GM12878 (cell line): ENCODE measurements at regions not wholly inside any gene's neighbourhood (a gene's known extent, or its start where the extent isn't known, plus 50 kb on each side); places are given as distances from the start of the nearest gene placed in this dataset.

Source experiments
- ATAC-seq: fragments of 200-7000 bp; cut with Tn5 transposase; 3 replicates; pipeline ENCODE4 v1.9.1; 2020; ENCODE audit warnings: mild to moderate bottlenecking, moderate library complexity
- BruUV-seq: library from RNA; stranded (reverse); fragments of 400-500 nt; replicated peaks from 2 replicates; lab custom pipeline; 2021; lab: Mats Ljungman, UMichigan
- CTCF ChIA-PET: fragments of 300-600 bp; sonication (Branson Sonifier 250); formaldehyde crosslinking; extraction: SDS; loops from one replicate; lab custom pipeline; 2021; ENCODE audit warnings: inconsistent platforms; lab: Yijun Ruan, JAX
- POLR2A ChIA-PET: fragments of 350-600 bp; formaldehyde crosslinking; extraction: SDS; loops from one replicate; lab custom pipeline; 2021; ENCODE audit warnings: inconsistent platforms; lab: Charles Lee
- RAD21 ChIA-PET: fragments of 300-600 bp; sonication (Branson Sonifier 250); formaldehyde crosslinking; loops from one replicate; lab custom pipeline; 2023; ENCODE audit warnings: antibody characterized with exemption; ENCODE audit not compliant: unreplicated experiment; lab: Charles Lee
- SMC1A ChIA-PET: fragments of 300-600 bp; sonication (Branson Sonifier 250); formaldehyde crosslinking; loops from one replicate; lab custom pipeline; 2023; ENCODE audit not compliant: unreplicated experiment, uncharacterized antibody; lab: Charles Lee
- DNase-seq: peaks from one replicate; pipeline ENCODE4 v3.0.0-alpha.2; 2011; ENCODE audit warnings: low read depth, low spot score
- FAIRE-seq: peaks from 3 replicates; lab custom pipeline; 2011; peaks lifted over from hg19 to GRCh38; lab: Jason Lieb, UNC
- H2AFZ ChIP-seq: 2 replicates; pipeline ENCODE4 v1.6.0; 2011; ENCODE audit warnings: low read depth, low read length, control low read depth; ENCODE audit not compliant: control insufficient read depth
- H3K27ac ChIP-seq: 2 replicates; pipeline ENCODE4 v1.5.1; 2011; ENCODE audit warnings: control low read depth; ENCODE audit not compliant: control insufficient read depth, insufficient read depth
- H3K27me3 ChIP-seq, 2 experiments: replicated peaks in 1 of 2; 2 replicates each; pipeline versions ENCODE4 v1.6.0 to v1.6.1; 2011; ENCODE audit warnings: low read length in 1 of 2; ENCODE audit not compliant: control insufficient read depth in 2 of 2, insufficient read depth in 2 of 2
- H3K36me3 ChIP-seq, 2 experiments: 2 replicates each; pipeline ENCODE4 v1.5.1; 2011; ENCODE audit warnings: low read length in 1 of 2; ENCODE audit not compliant: control insufficient read depth in 2 of 2, insufficient read depth in 2 of 2
- H3K4me1 ChIP-seq: 2 replicates; pipeline ENCODE4 v1.6.1; 2011; ENCODE audit warnings: mild to moderate bottlenecking, low read length, moderate library complexity, mixed read lengths; ENCODE audit not compliant: control insufficient read depth, insufficient read depth
- H3K4me2 ChIP-seq: 2 replicates; pipeline ENCODE4 v1.6.0; 2011; ENCODE audit warnings: control low read depth; ENCODE audit not compliant: control insufficient read depth, insufficient read depth
- H3K4me3 ChIP-seq: fragments of 200-600 bp; sonication (generic); 2 replicates; pipeline ENCODE4 v1.5.1; 2016
- H3K79me2 ChIP-seq: 2 replicates; pipeline ENCODE4 v1.6.0; 2011; ENCODE audit warnings: low read length; ENCODE audit not compliant: control insufficient read depth, insufficient read depth
- H3K9ac ChIP-seq: 2 replicates; pipeline ENCODE4 v1.8.0; 2011; ENCODE audit warnings: low read length, control low read depth, mixed read lengths; ENCODE audit not compliant: control insufficient read depth, insufficient read depth
- H3K9me3 ChIP-seq: replicated peaks from 3 replicates; pipeline ENCODE4 v1.5.1; 2011; ENCODE audit warnings: mild to moderate bottlenecking, low read length; ENCODE audit not compliant: control insufficient read depth, insufficient read depth
- H4K20me1 ChIP-seq: 2 replicates; pipeline ENCODE4 v1.6.0; 2011; ENCODE audit not compliant: control insufficient read depth, insufficient read depth
- BACH1 ChIP-seq: fragments of 450-650 bp; IDR thresholded peaks from 2 replicates; pipeline ENCODE4 v1.6.1; 2017; ENCODE audit warnings: mild to moderate bottlenecking, borderline replicate concordance
- BRCA1 ChIP-seq: IDR thresholded peaks from 2 replicates; pipeline ENCODE4 v1.6.1; 2011; ENCODE audit warnings: low read depth, low read length, improper control_type of control experiment
- ESRRA ChIP-seq: IDR thresholded peaks from 2 replicates; pipeline ENCODE4 v1.6.1; 2012; ENCODE audit warnings: mild to moderate bottlenecking, low read length, improper control_type of control experiment
- FOS ChIP-seq: IDR thresholded peaks from 3 replicates; pipeline ENCODE4 v1.6.1; 2011; ENCODE audit warnings: borderline replicate concordance; ENCODE audit not compliant: insufficient read length; ENCODE audit errors: extremely low read depth
- GABPA ChIP-seq: IDR thresholded peaks from 2 replicates; pipeline ENCODE4 v1.6.1; 2014; ENCODE audit warnings: antibody characterized with exemption, low read depth, mild to moderate bottlenecking, inconsistent platforms
- IKZF1 ChIP-seq: fragments of 450-650 bp; conservative IDR thresholded peaks from 2 replicates; pipeline ENCODE4 v1.6.1; 2017; ENCODE audit warnings: antibody characterized with exemption, mild to moderate bottlenecking
- NFIC ChIP-seq: IDR thresholded peaks from 2 replicates; pipeline ENCODE4 v1.6.1; 2012; ENCODE audit warnings: low read depth, mild to moderate bottlenecking, inconsistent platforms, low read length, moderate library complexity
- NFYB ChIP-seq: IDR thresholded peaks from 2 replicates; pipeline ENCODE4 v1.6.1; 2011; ENCODE audit warnings: low read depth, mild to moderate bottlenecking, low read length, improper control_type of control experiment, moderate library complexity; ENCODE audit not compliant: insufficient read depth
- POLR2A ChIP-seq: IDR thresholded peaks from 2 replicates; pipeline ENCODE4 v1.6.1; 2011; ENCODE audit warnings: low read depth, mild to moderate bottlenecking, low read length
- RAD51 ChIP-seq: fragments of 450-650 bp; IDR thresholded peaks from 2 replicates; pipeline ENCODE4 v1.6.1; 2016; ENCODE audit warnings: moderate library complexity, mild to moderate bottlenecking, inconsistent platforms
- RFX5 ChIP-seq: IDR thresholded peaks from 2 replicates; pipeline ENCODE4 v1.6.1; 2011; ENCODE audit warnings: low read depth, low read length, improper control_type of control experiment
- SMAD1 ChIP-seq: fragments of 450-650 bp; IDR thresholded peaks from 2 replicates; pipeline ENCODE4 v1.6.1; 2018; ENCODE audit warnings: mild to moderate bottlenecking, low read depth; ENCODE audit not compliant: partially characterized antibody
- SREBF1 ChIP-seq: IDR thresholded peaks from 2 replicates; pipeline ENCODE4 v1.6.1; 2012; ENCODE audit warnings: mild to moderate bottlenecking, low read length
- SRF ChIP-seq, 2 experiments: IDR thresholded peaks; 2 replicates each; pipeline ENCODE4 v1.6.1; 2011; ENCODE audit warnings: low read depth in 2 of 2, low read length in 2 of 2, mild to moderate bottlenecking in 1 of 2, moderate library complexity in 1 of 2
- TARDBP ChIP-seq: IDR thresholded peaks from 2 replicates; pipeline ENCODE4 v1.6.1; 2016; ENCODE audit warnings: borderline replicate concordance
- TCF3 ChIP-seq: IDR thresholded peaks from 2 replicates; pipeline ENCODE4 v1.6.1; 2012; ENCODE audit warnings: low read depth, mild to moderate bottlenecking, low read length, borderline replicate concordance; ENCODE audit not compliant: insufficient read depth
- WRNIP1 ChIP-seq: IDR thresholded peaks from 2 replicates; pipeline ENCODE4 v1.6.1; 2011; ENCODE audit warnings: low read depth, low read length, improper control_type of control experiment, borderline replicate concordance
- WGBS: methylation state at CpG from one replicate; pipeline ENCODE4 v1.1.6; 2016; ENCODE audit warnings: low lambda C conversion rate; ENCODE audit not compliant: insufficient replicate concordance, insufficient coverage; ENCODE audit errors: missing lambda C conversion rate; 5-methylcytosine and 5-hydroxymethylcytosine counted together
- in situ Hi-C: fragments of 300-500 bp; cut with MboI; formaldehyde crosslinking; loops from 9 replicates; pipeline ENCODE4 v1.14.3; 2018; ENCODE audit warnings: mixed read lengths
- intact Hi-C: fragments of 100-400 bp; cut with micrococcal nuclease; formaldehyde crosslinking; loops from one replicate; pipeline ENCODE4 v1.14.2; 2022; ENCODE audit not compliant: unreplicated experiment
- TF ChIP-seq, protein P1 (sequence below): fragments of 450-650 bp; IDR thresholded peaks from 2 replicates; pipeline ENCODE4 v1.6.1; 2017; ENCODE audit warnings: mild to moderate bottlenecking, moderate library complexity
- TF ChIP-seq, protein P2 (sequence below): IDR thresholded peaks from 2 replicates; pipeline ENCODE4 v1.6.1; 2012; ENCODE audit warnings: mild to moderate bottlenecking, low read depth, low read length

- FAIRE-seq (no peak), ATAC-seq (no peak), DNase-seq (no peak)
- H3K27ac ChIP-seq, result no peak overlapping the region
- H3K4me3 ChIP-seq, result no peak overlapping the region
- H4K20me1 ChIP-seq, result no peaks in the 10 kb centered on the region
- ChIA-PET CTCF (no interaction called here), SMC1A (no interaction called here), RAD21 (no interaction called here), POLR2A (no interaction called here)
- H3K36me3 ChIP-seq, result no peaks in the 10 kb centered on the region
- no TSS peak for BruUV-seq
- no peaks in the 10 kb centered on the region for H3K27me3 ChIP-seq
- no peak overlapping the region for H3K9ac ChIP-seq
- no peaks in the 10 kb centered on the region for H3K4me1 ChIP-seq
- no peaks in the 10 kb centered on the region for H3K9me3 ChIP-seq
- H3K4me2 ChIP-seq, result no peak overlapping the region
- 0% methylated on average over 2 of the region's 2 CpGs for WGBS
- TF ChIP-seq, protein P1, sequence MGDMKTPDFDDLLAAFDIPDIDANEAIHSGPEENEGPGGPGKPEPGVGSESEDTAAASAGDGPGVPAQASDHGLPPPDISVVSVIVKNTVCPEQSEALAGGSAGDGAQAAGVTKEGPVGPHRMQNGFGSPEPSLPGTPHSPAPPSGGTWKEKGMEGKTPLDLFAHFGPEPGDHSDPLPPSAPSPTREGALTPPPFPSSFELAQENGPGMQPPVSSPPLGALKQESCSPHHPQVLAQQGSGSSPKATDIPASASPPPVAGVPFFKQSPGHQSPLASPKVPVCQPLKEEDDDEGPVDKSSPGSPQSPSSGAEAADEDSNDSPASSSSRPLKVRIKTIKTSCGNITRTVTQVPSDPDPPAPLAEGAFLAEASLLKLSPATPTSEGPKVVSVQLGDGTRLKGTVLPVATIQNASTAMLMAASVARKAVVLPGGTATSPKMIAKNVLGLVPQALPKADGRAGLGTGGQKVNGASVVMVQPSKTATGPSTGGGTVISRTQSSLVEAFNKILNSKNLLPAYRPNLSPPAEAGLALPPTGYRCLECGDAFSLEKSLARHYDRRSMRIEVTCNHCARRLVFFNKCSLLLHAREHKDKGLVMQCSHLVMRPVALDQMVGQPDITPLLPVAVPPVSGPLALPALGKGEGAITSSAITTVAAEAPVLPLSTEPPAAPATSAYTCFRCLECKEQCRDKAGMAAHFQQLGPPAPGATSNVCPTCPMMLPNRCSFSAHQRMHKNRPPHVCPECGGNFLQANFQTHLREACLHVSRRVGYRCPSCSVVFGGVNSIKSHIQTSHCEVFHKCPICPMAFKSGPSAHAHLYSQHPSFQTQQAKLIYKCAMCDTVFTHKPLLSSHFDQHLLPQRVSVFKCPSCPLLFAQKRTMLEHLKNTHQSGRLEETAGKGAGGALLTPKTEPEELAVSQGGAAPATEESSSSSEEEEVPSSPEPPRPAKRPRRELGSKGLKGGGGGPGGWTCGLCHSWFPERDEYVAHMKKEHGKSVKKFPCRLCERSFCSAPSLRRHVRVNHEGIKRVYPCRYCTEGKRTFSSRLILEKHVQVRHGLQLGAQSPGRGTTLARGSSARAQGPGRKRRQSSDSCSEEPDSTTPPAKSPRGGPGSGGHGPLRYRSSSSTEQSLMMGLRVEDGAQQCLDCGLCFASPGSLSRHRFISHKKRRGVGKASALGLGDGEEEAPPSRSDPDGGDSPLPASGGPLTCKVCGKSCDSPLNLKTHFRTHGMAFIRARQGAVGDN, result no peak
- TF ChIP-seq ESRRA, result no peak
- TF ChIP-seq, protein P2, sequence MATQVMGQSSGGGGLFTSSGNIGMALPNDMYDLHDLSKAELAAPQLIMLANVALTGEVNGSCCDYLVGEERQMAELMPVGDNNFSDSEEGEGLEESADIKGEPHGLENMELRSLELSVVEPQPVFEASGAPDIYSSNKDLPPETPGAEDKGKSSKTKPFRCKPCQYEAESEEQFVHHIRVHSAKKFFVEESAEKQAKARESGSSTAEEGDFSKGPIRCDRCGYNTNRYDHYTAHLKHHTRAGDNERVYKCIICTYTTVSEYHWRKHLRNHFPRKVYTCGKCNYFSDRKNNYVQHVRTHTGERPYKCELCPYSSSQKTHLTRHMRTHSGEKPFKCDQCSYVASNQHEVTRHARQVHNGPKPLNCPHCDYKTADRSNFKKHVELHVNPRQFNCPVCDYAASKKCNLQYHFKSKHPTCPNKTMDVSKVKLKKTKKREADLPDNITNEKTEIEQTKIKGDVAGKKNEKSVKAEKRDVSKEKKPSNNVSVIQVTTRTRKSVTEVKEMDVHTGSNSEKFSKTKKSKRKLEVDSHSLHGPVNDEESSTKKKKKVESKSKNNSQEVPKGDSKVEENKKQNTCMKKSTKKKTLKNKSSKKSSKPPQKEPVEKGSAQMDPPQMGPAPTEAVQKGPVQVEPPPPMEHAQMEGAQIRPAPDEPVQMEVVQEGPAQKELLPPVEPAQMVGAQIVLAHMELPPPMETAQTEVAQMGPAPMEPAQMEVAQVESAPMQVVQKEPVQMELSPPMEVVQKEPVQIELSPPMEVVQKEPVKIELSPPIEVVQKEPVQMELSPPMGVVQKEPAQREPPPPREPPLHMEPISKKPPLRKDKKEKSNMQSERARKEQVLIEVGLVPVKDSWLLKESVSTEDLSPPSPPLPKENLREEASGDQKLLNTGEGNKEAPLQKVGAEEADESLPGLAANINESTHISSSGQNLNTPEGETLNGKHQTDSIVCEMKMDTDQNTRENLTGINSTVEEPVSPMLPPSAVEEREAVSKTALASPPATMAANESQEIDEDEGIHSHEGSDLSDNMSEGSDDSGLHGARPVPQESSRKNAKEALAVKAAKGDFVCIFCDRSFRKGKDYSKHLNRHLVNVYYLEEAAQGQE, result no peak
- TF ChIP-seq SRF (IDR thresholded peaks at IDR 0.05; ENCODE audit: low read depth in 2 of 2, low read length in 2 of 2), result no peak
- TF ChIP-seq NFYB, result no peak
- TF ChIP-seq TCF3, result no peak
- TF ChIP-seq NFIC, result no peak
- TF ChIP-seq BACH1, result no peak
- TF ChIP-seq WRNIP1, result no peak
- no peak for TF ChIP-seq RFX5
- TF ChIP-seq FOS, result no peak
- TF ChIP-seq GABPA, result no peak
- no peak for TF ChIP-seq RAD51
- no peak for TF ChIP-seq SREBF1
- TF ChIP-seq POLR2A, result no peak
- TF ChIP-seq SMAD1, result no peak
- TF ChIP-seq BRCA1, result no peak
- TF ChIP-seq TARDBP, result no peak
- TF ChIP-seq IKZF1, result no peak
- no peak overlapping the region for H2AFZ ChIP-seq
- no peaks in the 10 kb centered on the region for H3K79me2 ChIP-seq
- intact Hi-C loops (no loop called here), in situ Hi-C loops (no loop called here)
Measured at GRCh38 chr2:204362581-204362980, 182.7 kb upstream of the PARD3B start.
